22Rv1 (cell line): ENCODE measurements at regions not wholly inside any gene's neighbourhood (a gene's known extent, or its start where the extent isn't known, plus 50 kb on each side); places are given as distances from the start of the nearest gene placed in this dataset.

Experiments
- H3K27ac ChIP-seq: fragments of 450-650 bp; 2 replicates; pipeline ENCODE4 v1.5.1; 2017
- CTCF ChIP-seq: fragments of 450-650 bp; IDR thresholded peaks from 2 replicates; pipeline ENCODE4 v1.5.1; 2017; ENCODE audit warnings: mild to moderate bottlenecking
- ZFX ChIP-seq: fragments of 450-650 bp; IDR thresholded peaks from 2 replicates; pipeline ENCODE4 v1.6.1; 2017; ENCODE audit warnings: antibody characterized with exemption, borderline replicate concordance

- TF ChIP-seq CTCF (no peak), ZFX (no peak)
- H3K27ac ChIP-seq, result no peak overlapping the region
These were observed 192.4 kb downstream of the ANXA1 start for GRCh38 chr9:73344060-73344459.

GRCh38 chr9:73347123-73347522 lies 195.5 kb downstream of the ANXA1 start:
- no peak overlapping the region for H3K27ac ChIP-seq
- TF ChIP-seq ZFX (no peak), CTCF (no peak)

- no peak for TF ChIP-seq CTCF
- TF ChIP-seq ZFX, result no peak
- H3K27ac ChIP-seq, result no peak overlapping the region
These were observed 196.1 kb downstream of the ANXA1 start for GRCh38 chr9:73347720-73348119.

GRCh38 chr9:73348471-73348870 lies 196.8 kb downstream of the ANXA1 start:
- no peak for TF ChIP-seq ZFX
- TF ChIP-seq CTCF, result no peak
- no peak overlapping the region for H3K27ac ChIP-seq

- TF ChIP-seq CTCF (no peak), ZFX (no peak)
These were observed 197.8 kb downstream of the ANXA1 start for GRCh38 chr9:73349476-73349875.

GRCh38 chr9:73357607-73358006 lies 205.9 kb downstream of the ANXA1 start:
- no peak for TF ChIP-seq CTCF

More at GRCh38 chr9:73349476-73349875, 197.8 kb downstream of the ANXA1 start:
- no peak overlapping the region for H3K27ac ChIP-seq

GRCh38 chr9:73370053-73370452 lies 218.4 kb downstream of the ANXA1 start:
- no peak overlapping the region for H3K27ac ChIP-seq
- TF ChIP-seq CTCF (no peak), ZFX (no peak)

More at GRCh38 chr9:73357607-73358006, 205.9 kb downstream of the ANXA1 start:
- H3K27ac ChIP-seq, result no peak overlapping the region
